Neural cell (in vitro differentiated cells): ENCODE measurements at regions not wholly inside any gene's neighbourhood (a gene's known extent, or its start where the extent isn't known, plus 50 kb on each side); places are given as distances from the start of the nearest gene placed in this dataset.

Experiments
- CTCF ChIP-seq: fragments of 450-650 bp; IDR thresholded peaks from 2 replicates; pipeline ENCODE4 v1.5.1; 2014; ENCODE audit warnings: antibody characterized with exemption, mild to moderate bottlenecking, moderate library complexity; ENCODE audit not compliant: poor library complexity, severe bottlenecking
- EP300 ChIP-seq: fragments of 450-650 bp; conservative IDR thresholded peaks from 2 replicates; pipeline ENCODE4 v1.6.1; 2014; ENCODE audit warnings: antibody characterized with exemption, mild to moderate bottlenecking, moderate library complexity; ENCODE audit not compliant: poor library complexity, severe bottlenecking
- EZH2 ChIP-seq: fragments of 200-600, 300-800 bp; shearing (Covaris generic), sonication (generic); IDR thresholded peaks from 2 replicates; pipeline ENCODE4 v1.6.1; 2014; ENCODE audit warnings: antibody characterized with exemption, low read length, borderline replicate concordance, mild to moderate bottlenecking; ENCODE audit not compliant: insufficient read depth, poor library complexity, severe bottlenecking
- POLR2AphosphoS5 ChIP-seq: IDR thresholded peaks from 2 replicates; pipeline ENCODE4 v1.6.1; 2012
- RAD21 ChIP-seq: fragments of 450-650 bp; conservative IDR thresholded peaks from 2 replicates; pipeline ENCODE4 v1.6.1; 2014; ENCODE audit warnings: antibody characterized with exemption, mild to moderate bottlenecking, moderate library complexity

- TF ChIP-seq POLR2AphosphoS5 (no peak), CTCF (no peak), EZH2 (no peak), EP300 (no peak), RAD21 (no peak)
Observed at GRCh38 chr9:12185856-12186255, 507.3 kb upstream of the TYRP1 start.
